ENCODE measurements at regions not wholly inside any gene's neighbourhood (a gene's known extent, or its start where the extent isn't known, plus 50 kb on each side); places are given as distances from the start of the nearest gene placed in this dataset.

- TF ChIP-seq POU2F2 (IDR thresholded peaks at IDR 0.05; ENCODE audit: low read depth, low read length) (no peak), POLR2AphosphoS5 (IDR thresholded peaks at IDR 0.05; ENCODE audit: low read depth, low read length) (no peak), POLR2A (IDR thresholded peaks at IDR 0.05; ENCODE audit: low read depth, low read length) (no peak), TAF1 (IDR thresholded peaks at IDR 0.05; ENCODE audit: low read depth, low read length) (no peak), SPI1 (IDR thresholded peaks at IDR 0.05; ENCODE audit: low read depth, low read length) (no peak)
These were observed 135.8 kb downstream of the PTGER3 start for GRCh38 chr1:70911861-70912260.

All from GM12891 (cell line).